ENCODE measurements at regions not wholly inside any gene's neighbourhood (a gene's known extent, or its start where the extent isn't known, plus 50 kb on each side); places are given as distances from the start of the nearest gene placed in this dataset.

- no peaks in the 10 kb centered on the region for H3K27me3 ChIP-seq
- no peak overlapping the region for H3K4me2 ChIP-seq
- no peaks in the 10 kb centered on the region for H4K20me1 ChIP-seq
- no peaks in the 10 kb centered on the region for H3K4me1 ChIP-seq
- H3K36me3 ChIP-seq, result no peaks in the 10 kb centered on the region
- no peak overlapping the region for H3K4me3 ChIP-seq
- TF ChIP-seq Cebpa-rat (IDR thresholded peaks at IDR 0.05), result no peak
- no peak overlapping the region for H3K27ac ChIP-seq
- no peak overlapping the region for H3K9ac ChIP-seq
- H3K9me3 ChIP-seq, result no peaks in the 10 kb centered on the region; the same call in 1 of the 2 replicates
These were observed 538.5 kb downstream of the INHBA start for GRCh38 chr7:41164440-41164839.

DNA sequence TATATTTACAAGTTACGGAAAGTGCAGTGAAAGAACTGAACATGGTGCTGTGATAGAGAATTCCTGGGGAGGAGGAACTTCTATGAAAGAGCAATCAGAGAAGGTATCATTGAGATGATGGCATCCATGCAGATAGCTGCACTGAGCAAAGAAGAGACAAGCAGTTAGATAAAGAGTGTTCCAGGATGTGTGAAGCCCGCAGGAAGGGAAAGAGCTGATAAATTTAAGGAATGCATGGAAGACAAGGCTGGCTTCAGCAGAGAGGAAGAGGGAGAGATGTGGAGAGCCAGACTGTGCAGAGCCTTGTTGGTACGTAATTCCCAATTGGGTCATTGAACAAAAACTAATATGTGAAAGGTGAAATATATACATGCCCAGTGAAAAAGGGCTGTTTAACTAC is 538.9 kb downstream of the INHBA start:
- Histone ChIP-seq H3K9ac (no peak overlapping the region), H3K27ac (no peak overlapping the region), H3K36me3 (no peaks in the 10 kb centered on the region), H3K4me2 (no peak overlapping the region), H3K9me3 (no peaks in the 10 kb centered on the region; the same call in 1 of the 2 replicates), H3K4me1 (no peaks in the 10 kb centered on the region), H3K4me3 (no peak overlapping the region), H3K27me3 (no peaks in the 10 kb centered on the region), H4K20me1 (no peaks in the 10 kb centered on the region)
- TF ChIP-seq Cebpa-rat (IDR thresholded peaks at IDR 0.05), result no peak

GRCh38 chr7:41162612-41163011 is 540.3 kb downstream of the INHBA start:
- H3K27ac ChIP-seq, result no peak overlapping the region
- no peaks in the 10 kb centered on the region for H3K36me3 ChIP-seq
- H3K9me3 ChIP-seq, result no peaks in the 10 kb centered on the region; the same call in 1 of the 2 replicates
- TF ChIP-seq Cebpa-rat (IDR thresholded peaks at IDR 0.05), result no peak
- no peak overlapping the region for H3K9ac ChIP-seq
- no peak overlapping the region for H3K4me3 ChIP-seq
- no peaks in the 10 kb centered on the region for H3K4me1 ChIP-seq
- no peaks in the 10 kb centered on the region for H3K27me3 ChIP-seq
- no peak overlapping the region for H3K4me2 ChIP-seq
- no peaks in the 10 kb centered on the region for H4K20me1 ChIP-seq

- Histone ChIP-seq H3K36me3 (no peaks in the 10 kb centered on the region), H4K20me1 (no peaks in the 10 kb centered on the region), H3K9ac (no peak overlapping the region), H3K27ac (no peak overlapping the region), H3K27me3 (no peaks in the 10 kb centered on the region), H3K4me3 (no peak overlapping the region), H3K4me2 (no peak overlapping the region), H3K4me1 (no peaks in the 10 kb centered on the region), H3K9me3 (no peaks in the 10 kb centered on the region; the same call in 1 of the 2 replicates)
- no peak for TF ChIP-seq Cebpa-rat (IDR thresholded peaks at IDR 0.05)
These were observed 541.8 kb downstream of the INHBA start for GRCh38 chr7:41161041-41161587.

DNA sequence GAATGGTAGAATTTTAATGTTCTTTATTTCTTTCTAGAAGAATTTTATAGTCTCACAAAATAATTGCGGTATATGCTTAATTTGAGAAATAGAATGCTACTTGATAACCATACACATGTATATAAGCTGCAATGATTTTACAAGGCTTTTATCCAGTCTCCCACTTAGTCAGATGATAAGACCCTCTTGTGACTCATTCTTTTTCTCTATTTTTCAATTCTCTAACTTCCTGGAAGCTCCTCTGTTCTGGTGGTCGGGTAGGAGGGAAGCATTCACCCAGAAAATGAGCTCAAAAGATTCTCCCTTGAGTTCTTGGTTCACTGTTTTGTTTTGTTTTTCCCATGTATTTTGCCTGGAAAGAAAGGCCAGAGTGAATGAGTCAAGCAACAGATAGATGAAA is 546.6 kb downstream of the INHBA start:
- Histone ChIP-seq H3K27me3 (no peaks in the 10 kb centered on the region), H4K20me1 (no peaks in the 10 kb centered on the region), H3K9ac (no peak overlapping the region), H3K27ac (no peak overlapping the region), H3K4me3 (no peak overlapping the region), H3K36me3 (no peaks in the 10 kb centered on the region), H3K9me3 (no peaks in the 10 kb centered on the region; the same call in 1 of the 2 replicates), H3K4me2 (no peak overlapping the region), H3K4me1 (no peaks in the 10 kb centered on the region)
- no peak for TF ChIP-seq Cebpa-rat (IDR thresholded peaks at IDR 0.05)

GRCh38 chr7:41153268-41153667 is 549.6 kb downstream of the INHBA start:
- Histone ChIP-seq H3K4me2 (no peak overlapping the region), H3K27me3 (no peaks in the 10 kb centered on the region), H3K4me3 (no peak overlapping the region), H4K20me1 (no peaks in the 10 kb centered on the region), H3K9ac (no peak overlapping the region), H3K27ac (no peak overlapping the region), H3K9me3 (no peaks in the 10 kb centered on the region), H3K4me1 (no peaks in the 10 kb centered on the region), H3K36me3 (no peaks in the 10 kb centered on the region)
- no peak for TF ChIP-seq Cebpa-rat (IDR thresholded peaks at IDR 0.05)

GRCh38 chr7:41152179-41152678 is 550.7 kb downstream of the INHBA start:
- Histone ChIP-seq H3K9ac (no peak overlapping the region), H3K27me3 (no peaks in the 10 kb centered on the region), H3K4me3 (no peak overlapping the region), H3K9me3 (no peaks in the 10 kb centered on the region), H4K20me1 (no peaks in the 10 kb centered on the region), H3K36me3 (no peaks in the 10 kb centered on the region), H3K4me1 (no peaks in the 10 kb centered on the region), H3K27ac (no peak overlapping the region), H3K4me2 (no peak overlapping the region)
- TF ChIP-seq Cebpa-rat (IDR thresholded peaks at IDR 0.05), result no peak

DNA sequence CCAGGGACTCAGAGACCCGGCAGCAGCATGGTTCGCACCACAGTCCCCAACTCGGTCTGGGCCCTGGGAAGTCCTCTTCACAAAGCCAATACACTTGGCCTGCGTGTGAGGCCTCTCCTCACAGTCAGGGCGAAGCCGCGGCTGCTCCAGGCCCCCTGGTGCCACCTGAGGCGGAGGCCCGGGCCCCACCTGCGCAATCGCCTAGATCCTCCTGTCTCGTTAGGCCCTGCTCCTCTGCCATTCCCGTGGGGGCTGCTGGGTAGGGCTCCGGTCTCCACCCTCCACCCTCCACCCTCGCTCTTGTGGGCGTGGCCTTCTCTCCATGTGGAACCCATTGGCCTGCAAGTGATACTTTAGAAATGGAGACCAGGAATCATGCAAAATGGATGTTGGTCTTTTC is 553.3 kb downstream of the INHBA start:
- Histone ChIP-seq H3K36me3 (no peaks in the 10 kb centered on the region), H3K4me2 (no peak overlapping the region), H3K9me3 (no peaks in the 10 kb centered on the region), H4K20me1 (no peaks in the 10 kb centered on the region), H3K9ac (no peak overlapping the region), H3K4me3 (no peak overlapping the region), H3K27ac (no peak overlapping the region), H3K27me3 (no peaks in the 10 kb centered on the region), H3K4me1 (no peaks in the 10 kb centered on the region)
- TF ChIP-seq Cebpa-rat (IDR thresholded peaks at IDR 0.05), result no peak

- Histone ChIP-seq H3K4me1 (no peaks in the 10 kb centered on the region), H4K20me1 (no peaks in the 10 kb centered on the region), H3K4me2 (no peak overlapping the region), H3K9ac (no peak overlapping the region), H3K27ac (no peak overlapping the region), H3K27me3 (no peaks in the 10 kb centered on the region), H3K36me3 (no peaks in the 10 kb centered on the region), H3K4me3 (no peak overlapping the region), H3K9me3 (no peaks in the 10 kb centered on the region)
- TF ChIP-seq Cebpa-rat (IDR thresholded peaks at IDR 0.05), result no peak
These were observed 554.4 kb downstream of the INHBA start for GRCh38 chr7:41148521-41148951.

DNA sequence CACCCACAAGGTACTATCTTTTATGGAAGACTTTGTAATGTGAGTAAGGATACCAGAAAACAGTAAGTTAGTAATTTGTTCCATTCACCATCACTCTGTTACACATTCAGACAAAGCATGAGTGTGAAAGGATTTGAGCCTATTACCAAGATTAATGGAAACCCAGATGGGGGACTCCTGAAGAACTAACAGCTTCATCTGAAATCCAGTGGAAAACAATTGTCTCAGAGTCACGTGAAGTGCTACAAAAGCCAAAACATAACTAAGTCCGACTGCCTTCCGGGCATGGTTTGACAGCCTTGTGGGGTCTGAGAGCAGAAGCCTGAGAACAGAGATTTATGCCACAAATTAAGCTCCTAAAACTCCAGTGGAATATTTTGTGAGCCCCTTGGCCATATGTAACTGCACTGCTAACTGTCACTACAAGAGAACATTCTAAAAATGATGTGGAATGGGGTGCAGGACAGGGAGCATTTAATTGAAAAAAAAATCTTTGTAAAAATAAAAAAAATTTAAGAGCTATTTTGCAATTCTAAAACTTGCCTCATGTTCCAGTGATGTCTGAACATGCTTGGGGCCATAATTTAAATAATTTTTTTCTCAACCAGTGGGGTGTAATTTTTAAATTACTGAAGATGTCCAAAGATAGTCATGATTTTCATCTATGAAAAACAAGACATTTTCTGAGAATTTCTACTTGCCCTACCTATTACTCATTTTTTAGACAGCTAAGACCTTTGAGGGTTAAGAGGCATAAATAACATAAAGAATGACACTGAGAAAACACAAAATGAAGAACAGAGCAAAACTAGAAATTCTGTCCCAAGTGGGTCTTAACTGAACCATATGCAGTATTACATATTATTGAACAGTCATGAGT is 555.0 kb downstream of the INHBA start:
- Histone ChIP-seq H3K27me3 (no peaks in the 10 kb centered on the region), H3K36me3 (no peaks in the 10 kb centered on the region), H3K4me3 (no peak overlapping the region), H4K20me1 (no peaks in the 10 kb centered on the region), H3K9me3 (no peaks in the 10 kb centered on the region), H3K9ac (no peak overlapping the region), H3K4me2 (no peak overlapping the region), H3K27ac (no peak overlapping the region), H3K4me1 (no peaks in the 10 kb centered on the region)
- no peak for TF ChIP-seq Cebpa-rat (IDR thresholded peaks at IDR 0.05)
